CD4-positive, CD25-positive, alpha-beta regulatory T cell (primary cell): ENCODE measurements at regions not wholly inside any gene's neighbourhood (a gene's known extent, or its start where the extent isn't known, plus 50 kb on each side); places are given as distances from the start of the nearest gene placed in this dataset.

Experiments
- ATAC-seq, 2 donors: fragments of 150-1000 bp; cut with Tn5 transposase; one replicate each; pipeline ENCODE4 v1.10.0; 2021; ENCODE audit warnings: low read depth in 2 of 2, moderate number of reproducible peaks in 2 of 2, moderate library complexity in 1 of 2
- DNase-seq, 3 donors: peaks; one replicate each; pipeline versions ENCODE4 v3.0.0 to v3.0.0-alpha.2; 2012 to 2022; ENCODE audit warnings: mixed read lengths in 1 of 3
- H3K27ac ChIP-seq: one replicate; pipeline ENCODE4 v1.7.0; 2013; ENCODE audit warnings: mild to moderate bottlenecking, low read length; ENCODE audit not compliant: insufficient read depth, poor library complexity, severe bottlenecking
- H3K27me3 ChIP-seq: one replicate; pipeline ENCODE4 v1.7.0; 2013; ENCODE audit warnings: low read length; ENCODE audit not compliant: control insufficient read depth, insufficient read depth
- H3K36me3 ChIP-seq: one replicate; pipeline ENCODE4 v1.7.0; 2013; ENCODE audit warnings: mild to moderate bottlenecking, low read length, moderate library complexity; ENCODE audit not compliant: control insufficient read depth, insufficient read depth
- H3K4me1 ChIP-seq: 2 replicates; pipeline ENCODE4 v1.7.0; 2013; ENCODE audit warnings: mild to moderate bottlenecking, low read length; ENCODE audit not compliant: insufficient read depth, control insufficient read depth, poor library complexity, severe bottlenecking
- H3K4me3 ChIP-seq: one replicate; pipeline ENCODE4 v1.7.0; 2013; ENCODE audit warnings: low read depth, mild to moderate bottlenecking, low read length, moderate library complexity
- H3K9me3 ChIP-seq, 2 experiments: 1 replicate in 1 of 2; 2 replicates in 1 of 2; pipeline ENCODE4 v1.7.0; 2013; ENCODE audit warnings: low read length in 2 of 2, mild to moderate bottlenecking in 1 of 2, moderate library complexity in 1 of 2; ENCODE audit not compliant: control insufficient read depth in 2 of 2
- H3K27ac Mint-ChIP-seq, 3 donors: one replicate each; pipeline ENCODE4 v1.8.0; 2020 to 2022; ENCODE audit warnings: mild to moderate bottlenecking in 3 of 3, mixed read lengths in 3 of 3, moderate library complexity in 2 of 3
- H3K27me3 Mint-ChIP-seq: one replicate; pipeline ENCODE4 v1.8.0; 2022; ENCODE audit warnings: mild to moderate bottlenecking, mixed read lengths
- H3K36me3 Mint-ChIP-seq: one replicate; pipeline ENCODE4 v1.8.0; 2020; ENCODE audit warnings: mixed read lengths
- H3K4me1 Mint-ChIP-seq, 4 donors: one replicate each; pipeline ENCODE4 v1.8.0; 2020 to 2022; ENCODE audit warnings: mixed read lengths in 4 of 4, mild to moderate bottlenecking in 1 of 4
- H3K4me3 Mint-ChIP-seq, 4 donors: one replicate each; pipeline ENCODE4 v1.8.0; 2020 to 2022; ENCODE audit warnings: mild to moderate bottlenecking in 4 of 4, mixed read lengths in 4 of 4, moderate library complexity in 3 of 4
- H3K9me3 Mint-ChIP-seq, 7 donors: one replicate each; pipeline ENCODE4 v1.8.0; 2020 to 2022; ENCODE audit warnings: mixed read lengths in 7 of 7, mild to moderate bottlenecking in 3 of 7, moderate library complexity in 2 of 7

GRCh38 chr18:2281086-2281485 is 290.2 kb downstream of the METTL4 start:
- Histone ChIP-seq H3K9me3 (no peaks in the 10 kb centered on the region), H3K36me3 (no peaks in the 10 kb centered on the region), H3K27ac (no peak overlapping the region), H3K27me3 (no peaks in the 10 kb centered on the region), H3K4me1 (no peaks in the 10 kb centered on the region), H3K4me3 (no peak overlapping the region)
- DNase-seq (no peak), ATAC-seq (no peak)
- Mint-ChIP-seq H3K27ac (no peak overlapping the region), H3K4me1 (no peaks in the 10 kb centered on the region), H3K27me3 (no peaks in the 10 kb centered on the region), H3K9me3 (peaks cover 0 to 1% (median 0%) of the 10 kb centered on the region in 7 donors), H3K4me3 (no peak overlapping the region), H3K36me3 (no peaks in the 10 kb centered on the region)

GRCh38 chr18:2281523-2282199 is 289.6 kb downstream of the METTL4 start:
- Histone ChIP-seq H3K27ac (no peak overlapping the region), H3K36me3 (no peaks in the 10 kb centered on the region), H3K27me3 (no peaks in the 10 kb centered on the region), H3K9me3 (no peaks in the 10 kb centered on the region), H3K4me3 (no peak overlapping the region), H3K4me1 (no peaks in the 10 kb centered on the region)
- ATAC-seq, result no peak
- no peak for DNase-seq
- Mint-ChIP-seq H3K27me3 (no peaks in the 10 kb centered on the region), H3K9me3 (peaks cover 0 to 1% (median 0%) of the 10 kb centered on the region in 7 donors), H3K4me3 (no peak overlapping the region), H3K4me1 (no peaks in the 10 kb centered on the region), H3K36me3 (no peaks in the 10 kb centered on the region), H3K27ac (no peak overlapping the region)

DNA sequence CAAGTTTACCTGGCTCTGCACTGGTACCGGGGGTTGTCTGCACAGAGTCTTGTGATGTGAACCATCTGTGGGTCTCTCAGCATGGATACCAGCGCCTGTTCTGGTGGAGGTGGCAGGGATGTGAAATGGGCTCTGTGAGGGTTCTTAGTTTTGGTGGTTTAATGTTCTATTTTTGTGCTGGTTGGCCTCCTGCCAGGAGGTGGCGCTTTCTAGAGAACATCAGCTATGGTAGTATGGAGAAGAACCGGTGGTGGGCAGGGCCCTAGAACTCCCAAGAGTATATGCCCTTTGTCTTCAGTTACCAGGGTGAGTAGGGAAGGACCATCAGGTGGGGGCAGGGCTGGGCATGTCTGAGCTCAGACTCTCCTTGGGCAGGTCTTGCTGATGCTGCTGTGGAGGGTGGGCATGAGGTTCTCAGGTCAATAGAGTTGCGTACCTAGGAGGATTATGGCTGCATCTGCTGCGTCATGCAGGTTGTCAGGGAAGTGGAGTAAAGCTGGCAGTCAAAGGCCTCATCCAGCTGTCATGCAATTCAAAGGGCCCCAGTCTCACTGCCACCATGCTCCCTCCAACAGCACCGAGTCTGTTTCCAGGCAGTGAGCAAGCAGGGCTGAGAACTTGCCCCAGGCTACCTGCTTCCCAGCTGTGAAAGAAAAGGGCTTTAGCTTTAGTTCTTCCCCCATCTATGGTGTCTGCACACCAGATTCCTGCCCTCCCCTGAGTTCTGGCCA is 278.0 kb downstream of the METTL4 start:
- peaks cover 5% of the 10 kb centered on the region for H3K27me3 Mint-ChIP-seq

GRCh38 chr18:2301316-2301715 is 270.0 kb downstream of the METTL4 start:
- ATAC-seq, result no peak
- no peak overlapping the region for H3K4me3 Mint-ChIP-seq
- Histone ChIP-seq H3K4me1 (no peaks in the 10 kb centered on the region), H3K36me3 (no peaks in the 10 kb centered on the region), H3K4me3 (no peak overlapping the region), H3K9me3 (no peaks in the 10 kb centered on the region), H3K27ac (no peak overlapping the region), H3K27me3 (peaks cover 2% of the 10 kb centered on the region)
- H3K27me3 Mint-ChIP-seq, result peaks cover 13% of the 10 kb centered on the region
- no peaks in the 10 kb centered on the region for H3K4me1 Mint-ChIP-seq
- no peak overlapping the region for H3K27ac Mint-ChIP-seq
- no peaks in the 10 kb centered on the region for H3K36me3 Mint-ChIP-seq
- DNase-seq, result no peak
- no peaks in the 10 kb centered on the region for H3K9me3 Mint-ChIP-seq

More for the DNA sequence above, 278.0 kb downstream of the METTL4 start:
- no peak overlapping the region for H3K27ac ChIP-seq
- no peaks in the 10 kb centered on the region for H3K27me3 ChIP-seq
- DNase-seq, result peak in 1 of 3 donors; percentile 8
- Mint-ChIP-seq H3K4me1 (no peaks in the 10 kb centered on the region), H3K4me3 (no peak overlapping the region), H3K9me3 (peaks cover 0 to 4% (median 0%) of the 10 kb centered on the region in 7 donors), H3K27ac (no peak overlapping the region), H3K36me3 (no peaks in the 10 kb centered on the region)
- no peaks in the 10 kb centered on the region for H3K36me3 ChIP-seq
- H3K4me1 ChIP-seq, result no peaks in the 10 kb centered on the region
- no peak for ATAC-seq
- H3K4me3 ChIP-seq, result no peak overlapping the region
- no peaks in the 10 kb centered on the region for H3K9me3 ChIP-seq

DNA sequence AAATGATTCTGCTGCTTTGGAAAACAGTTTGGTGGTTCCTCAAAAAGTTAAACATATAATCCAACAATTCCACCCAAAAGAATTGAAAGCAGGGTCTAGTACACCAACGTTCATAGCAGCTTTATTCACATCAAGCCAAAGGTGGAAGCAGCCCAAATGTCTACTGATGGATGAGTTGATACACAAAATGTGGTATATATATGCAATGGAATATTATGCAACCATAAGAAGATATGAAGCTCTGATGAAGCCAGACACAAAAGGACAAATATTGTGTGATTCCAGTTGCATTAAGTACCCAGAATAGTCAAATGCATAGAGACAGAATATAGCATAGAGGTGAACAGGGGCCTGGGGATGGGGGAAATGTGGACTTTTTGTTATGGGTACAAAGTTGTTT is 269.3 kb downstream of the METTL4 start:
- Histone ChIP-seq H3K27me3 (peaks cover 2% of the 10 kb centered on the region), H3K4me1 (no peaks in the 10 kb centered on the region), H3K27ac (no peak overlapping the region), H3K4me3 (no peak overlapping the region), H3K36me3 (no peaks in the 10 kb centered on the region), H3K9me3 (no peaks in the 10 kb centered on the region)
- no peak for ATAC-seq
- no peaks in the 10 kb centered on the region for H3K9me3 Mint-ChIP-seq
- H3K4me3 Mint-ChIP-seq, result no peak overlapping the region
- no peaks in the 10 kb centered on the region for H3K36me3 Mint-ChIP-seq
- H3K27me3 Mint-ChIP-seq, result peaks cover 15% of the 10 kb centered on the region
- H3K4me1 Mint-ChIP-seq, result no peaks in the 10 kb centered on the region
- H3K27ac Mint-ChIP-seq, result no peak overlapping the region
- DNase-seq, result no peak

DNA sequence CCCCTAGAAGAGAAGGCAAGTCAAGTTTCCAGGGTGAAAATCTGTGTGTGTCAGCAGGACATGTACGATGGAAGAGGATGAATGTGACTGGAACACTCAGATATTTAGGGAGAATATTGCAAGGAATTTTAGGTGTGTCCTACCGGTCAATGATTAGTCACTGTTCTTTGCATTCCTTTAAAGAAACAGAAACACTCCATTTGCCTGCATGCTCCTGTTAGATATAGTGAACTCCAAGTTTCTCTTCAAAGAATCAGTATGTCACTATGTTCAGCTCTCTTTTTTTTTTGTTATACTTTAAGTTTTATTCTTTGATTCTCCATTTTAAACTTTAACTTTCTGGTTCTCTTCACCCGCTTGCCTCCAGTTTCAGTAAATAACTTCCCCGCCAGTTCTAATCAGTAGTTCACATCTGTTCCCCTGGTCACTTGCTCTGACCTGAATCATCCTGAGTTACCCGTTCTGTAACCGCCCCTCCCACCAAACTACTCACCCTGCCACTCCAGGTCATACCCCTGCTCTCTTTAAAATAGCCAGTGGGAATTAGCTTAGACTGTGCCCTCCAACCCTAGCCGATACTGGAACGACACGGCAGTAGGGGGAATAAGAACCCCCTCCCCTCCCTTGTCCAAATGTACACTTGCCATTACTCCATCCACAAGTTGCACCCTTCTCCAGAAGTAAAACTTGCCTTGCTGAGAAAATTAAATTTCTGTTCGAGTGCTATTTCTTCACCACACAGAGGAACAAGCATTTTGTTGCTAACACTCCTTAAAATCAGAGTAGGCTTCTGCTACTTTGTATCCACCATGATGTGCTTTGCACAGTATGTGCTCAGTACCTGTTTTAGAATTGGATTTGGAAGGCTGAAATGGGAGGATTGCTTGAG is 268.4 kb downstream of the METTL4 start:
- Mint-ChIP-seq H3K27ac (no peak overlapping the region), H3K36me3 (no peaks in the 10 kb centered on the region), H3K4me1 (no peaks in the 10 kb centered on the region), H3K9me3 (no peaks in the 10 kb centered on the region), H3K27me3 (peaks cover 17% of the 10 kb centered on the region), H3K4me3 (no peak overlapping the region)
- H3K27ac ChIP-seq, result no peak overlapping the region
- no peaks in the 10 kb centered on the region for H3K36me3 ChIP-seq
- DNase-seq (no peak), ATAC-seq (no peak)
- no peaks in the 10 kb centered on the region for H3K4me1 ChIP-seq
- H3K27me3 ChIP-seq, result peaks cover 3% of the 10 kb centered on the region
- no peak overlapping the region for H3K4me3 ChIP-seq
- H3K9me3 ChIP-seq, result no peaks in the 10 kb centered on the region

DNA sequence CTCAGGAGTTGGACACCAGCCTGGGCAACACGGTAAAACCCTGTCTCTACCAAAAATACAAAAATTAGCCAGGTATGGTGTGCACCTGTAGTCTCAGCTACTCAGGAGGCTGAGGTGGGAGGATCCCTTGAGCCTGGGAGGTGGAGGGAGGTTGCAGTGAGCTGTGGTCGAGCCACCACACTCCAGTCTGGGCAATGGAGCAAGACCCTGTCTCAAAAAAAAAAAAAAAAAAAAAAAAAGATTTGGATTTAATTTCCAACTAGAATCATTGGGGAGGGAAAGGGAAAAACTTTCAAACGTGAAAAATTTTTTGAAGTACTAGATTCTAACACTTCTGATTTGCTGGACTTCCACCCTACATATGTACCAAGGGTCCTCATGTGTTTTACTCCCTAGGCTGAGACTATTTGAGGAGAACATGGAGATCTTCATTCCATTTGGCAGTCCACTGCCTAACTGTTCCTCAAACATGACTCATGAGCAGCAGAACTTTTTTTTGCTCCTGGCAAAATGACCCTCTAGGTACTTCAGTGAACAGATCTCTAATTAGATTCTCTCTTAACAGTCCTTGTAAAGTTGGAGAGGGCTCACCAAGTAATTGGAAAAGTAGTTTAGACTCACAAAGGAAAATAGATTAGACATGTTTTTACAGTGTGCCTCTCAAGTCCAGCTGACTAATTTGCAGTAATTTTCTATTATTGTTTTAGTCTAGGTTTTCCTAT is 267.6 kb downstream of the METTL4 start:
- Histone ChIP-seq H3K27me3 (peaks cover 5% of the 10 kb centered on the region), H3K27ac (no peak overlapping the region), H3K36me3 (no peaks in the 10 kb centered on the region), H3K4me3 (no peak overlapping the region), H3K4me1 (no peaks in the 10 kb centered on the region), H3K9me3 (no peaks in the 10 kb centered on the region)
- H3K27ac Mint-ChIP-seq, result no peak overlapping the region
- DNase-seq (no peak), ATAC-seq (no peak)
- peaks cover 0 to 2% (median 0%) of the 10 kb centered on the region in 7 donors for H3K9me3 Mint-ChIP-seq
- peaks cover 22% of the 10 kb centered on the region for H3K27me3 Mint-ChIP-seq
- H3K4me3 Mint-ChIP-seq, result no peak overlapping the region
- H3K4me1 Mint-ChIP-seq, result no peaks in the 10 kb centered on the region
- no peaks in the 10 kb centered on the region for H3K36me3 Mint-ChIP-seq
